ENCODE measurements at regions not wholly inside any gene's neighbourhood (a gene's known extent, or its start where the extent isn't known, plus 50 kb on each side); places are given as distances from the start of the nearest gene placed in this dataset.
"Not testable (repeated sequence)": the region's sequence is repeated elsewhere in the genome, so short reads cannot be mapped to it uniquely, and the experiment has no call there.

GRCh38 chr5:159576902-159577301, 246.6 kb upstream of the IL12B start:
- no peak overlapping the region for H3K4me3 ChIP-seq (ENCODE audit: low read depth, low read length)

GRCh38 chr5:159581502-159582249, 251.4 kb upstream of the IL12B start:
- H3K4me3 ChIP-seq (ENCODE audit: low read depth, low read length): no peak overlapping the region

GRCh38 chr5:159582756-159583541, 252.7 kb upstream of the IL12B start:
- H3K4me3 ChIP-seq (ENCODE audit: low read depth, low read length): no peak overlapping the region

DNA sequence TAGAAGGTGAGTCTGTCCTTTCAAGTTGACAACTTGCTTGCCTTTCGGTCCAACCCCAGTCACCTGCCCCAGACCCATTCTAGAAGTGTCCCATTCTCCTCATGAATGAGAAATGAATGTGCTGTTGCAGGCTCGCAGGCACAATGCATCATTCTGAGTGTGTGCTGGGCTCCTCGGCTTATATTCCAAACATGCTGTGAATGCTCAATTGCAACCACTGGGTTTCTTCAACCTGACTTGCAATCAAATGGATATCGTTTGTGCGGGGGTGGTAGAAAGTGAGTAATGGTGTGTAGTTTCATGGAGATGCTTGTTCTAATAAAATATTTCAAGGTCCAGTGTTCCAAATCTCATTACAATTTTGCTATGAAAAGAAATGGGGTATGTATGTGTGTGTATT, 256.6 kb upstream of the IL12B start:
- H3K4me3 ChIP-seq (ENCODE audit: low read depth, low read length): no peak overlapping the region

DNA sequence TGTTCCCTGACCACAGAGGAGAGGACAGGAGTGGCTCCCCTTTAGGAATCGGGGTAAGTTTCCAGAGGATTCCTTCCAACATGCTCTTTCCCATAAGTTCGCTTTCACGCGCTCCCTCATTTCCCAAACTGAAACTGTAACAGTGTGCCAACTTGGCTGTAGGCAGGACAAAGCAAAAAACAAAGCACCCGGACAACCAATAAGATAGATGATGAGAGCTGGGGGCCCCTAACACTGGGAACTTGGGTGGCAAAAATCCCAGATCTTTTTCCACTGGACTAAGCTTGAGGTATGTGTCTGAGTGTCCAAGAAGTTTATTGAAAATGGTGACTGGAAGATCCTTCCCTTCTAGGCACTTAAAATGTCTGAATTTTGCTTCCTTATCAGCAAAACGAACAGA, 258.7 kb upstream of the IL12B start:
- no peak overlapping the region for H3K4me3 ChIP-seq (ENCODE audit: low read depth, low read length)

GRCh38 chr5:159593518-159594073, 263.3 kb upstream of the IL12B start:
- H3K4me3 ChIP-seq (ENCODE audit: low read depth, low read length): no peak overlapping the region

GRCh38 chr5:159595561-159595960, 265.3 kb upstream of the IL12B start:
- H3K4me3 ChIP-seq (ENCODE audit: low read depth, low read length): not testable (repeated sequence)

- H3K4me3 ChIP-seq (ENCODE audit: low read depth, low read length): no peak overlapping the region
Measured at GRCh38 chr5:159601216-159601615, 270.9 kb upstream of the IL12B start.

GRCh38 chr5:159602434-159602833, 272.1 kb upstream of the IL12B start:
- no peak overlapping the region for H3K4me3 ChIP-seq (ENCODE audit: low read depth, low read length)

- H3K4me3 ChIP-seq (ENCODE audit: low read depth, low read length): no peak overlapping the region
Measured at GRCh38 chr5:159605585-159605984, 275.3 kb upstream of the IL12B start.

- no peak overlapping the region for H3K4me3 ChIP-seq (ENCODE audit: low read depth, low read length)
Measured at GRCh38 chr5:159609359-159609758, 279.1 kb upstream of the IL12B start.

- no peak overlapping the region for H3K4me3 ChIP-seq (ENCODE audit: low read depth, low read length)
Measured at GRCh38 chr5:159610966-159611579, 280.8 kb upstream of the IL12B start.

DNA sequence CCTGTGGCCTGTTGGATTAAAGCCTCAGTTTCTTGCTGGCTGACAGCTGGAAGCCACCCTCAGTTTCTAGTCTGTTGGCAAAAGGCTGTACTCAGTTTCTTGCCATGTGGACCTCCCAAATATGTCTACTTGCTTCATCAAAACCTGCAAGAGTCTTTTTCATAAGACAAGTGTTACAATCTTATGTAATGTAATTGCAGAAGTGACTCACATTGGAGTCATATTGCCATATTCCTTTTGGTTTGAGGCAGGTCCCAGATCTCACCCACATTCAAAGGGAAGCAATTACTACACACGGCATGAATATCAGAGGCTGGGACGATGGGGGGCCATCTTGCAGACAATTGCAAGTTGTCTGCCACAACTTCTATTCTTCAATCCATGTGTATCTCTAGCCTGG, 286.7 kb upstream of the IL12B start:
- no peak overlapping the region for H3K4me3 ChIP-seq (ENCODE audit: low read depth, low read length)

- H3K4me3 ChIP-seq (ENCODE audit: low read depth, low read length): no peak overlapping the region
Measured at GRCh38 chr5:159619826-159620225, 289.5 kb upstream of the IL12B start.

GRCh38 chr5:159620853-159621540, 290.7 kb upstream of the IL12B start:
- H3K4me3 ChIP-seq (ENCODE audit: low read depth, low read length): no peak overlapping the region

DNA sequence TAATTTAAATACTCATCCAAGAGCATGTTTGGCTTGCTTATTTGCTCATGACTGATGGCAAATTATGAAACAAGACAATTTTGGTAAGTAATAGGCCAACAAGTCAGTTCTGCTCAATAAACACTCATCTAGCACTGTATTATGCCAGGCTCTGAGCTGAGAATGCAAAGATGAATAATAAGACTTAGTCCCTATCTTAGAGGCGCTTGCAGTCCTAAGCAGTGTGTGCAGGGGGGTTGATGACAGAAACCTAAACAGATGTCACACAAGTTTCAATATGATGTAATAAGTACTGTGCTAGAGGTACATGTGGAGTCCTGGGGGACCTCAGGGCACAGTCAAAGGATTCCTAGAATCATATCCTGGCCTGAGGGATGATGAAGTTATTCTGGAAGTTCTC, 287.6 kb upstream of the ADRA1B start:
- no peak overlapping the region for H3K4me3 ChIP-seq (ENCODE audit: low read depth, low read length)

DNA sequence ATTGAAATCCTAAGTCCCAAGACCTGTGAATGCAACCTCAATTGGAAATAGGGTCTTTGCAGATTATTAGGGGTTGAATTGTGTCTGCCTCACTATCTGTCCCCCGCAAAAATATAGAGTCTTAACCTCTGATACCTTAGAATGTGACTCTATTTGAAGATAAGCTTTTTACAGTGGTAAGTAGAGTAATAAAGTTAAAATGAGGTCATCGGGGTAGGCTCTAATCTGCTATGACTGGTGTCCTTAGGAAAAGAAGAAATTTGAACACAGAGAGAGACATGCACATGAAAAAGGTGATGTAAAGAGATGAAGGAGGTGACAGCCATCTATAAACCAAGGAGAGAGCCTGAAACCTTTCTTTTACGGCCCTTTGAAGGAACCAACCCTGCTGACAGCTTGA, 287.1 kb upstream of the ADRA1B start:
- H3K4me3 ChIP-seq (ENCODE audit: low read depth, low read length): no peak overlapping the region

DNA sequence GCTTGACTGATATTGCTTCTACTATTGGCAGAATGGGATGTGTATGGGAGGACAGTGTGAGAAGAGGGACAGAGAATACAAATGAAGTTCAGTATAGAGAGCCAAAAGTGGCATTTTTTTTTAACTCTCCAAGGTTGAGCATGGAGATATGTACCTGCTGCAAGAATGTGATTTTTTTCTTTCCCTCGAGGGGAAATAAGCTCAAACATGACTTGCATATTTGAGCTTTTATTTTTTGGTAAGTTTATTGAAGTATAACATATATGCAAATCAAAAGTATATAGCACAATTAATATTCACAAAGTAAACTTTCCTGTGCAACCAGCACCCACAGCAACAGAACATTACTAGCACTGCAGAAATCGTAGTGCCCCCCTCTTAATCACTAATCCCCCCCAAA, 285.7 kb upstream of the ADRA1B start:
- no peak overlapping the region for H3K4me3 ChIP-seq (ENCODE audit: low read depth, low read length)

- no peak overlapping the region for H3K4me3 ChIP-seq (ENCODE audit: low read depth, low read length)
Measured at GRCh38 chr5:159631001-159631400, 285.3 kb upstream of the ADRA1B start.

DNA sequence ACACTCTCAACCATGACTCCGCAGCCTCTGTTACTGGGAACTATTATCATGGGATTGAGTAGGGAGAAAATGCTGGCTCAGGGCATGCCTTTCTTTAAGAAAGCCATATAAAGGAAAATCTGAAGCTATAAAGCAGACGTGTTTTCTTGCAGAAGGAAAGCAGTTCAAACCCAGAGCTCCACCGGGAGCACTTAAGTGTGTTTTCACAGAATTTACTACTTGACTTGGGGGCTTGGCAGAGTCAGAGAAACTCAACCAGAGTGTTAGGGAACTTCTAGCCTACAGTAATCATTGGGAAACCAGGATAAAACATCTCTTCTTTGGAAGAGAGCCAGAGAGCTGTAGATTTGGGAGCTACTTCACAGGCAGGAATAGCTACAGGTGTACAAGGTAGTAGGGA, 283.4 kb upstream of the ADRA1B start:
- H3K4me3 ChIP-seq (ENCODE audit: low read depth, low read length): no peak overlapping the region

DNA sequence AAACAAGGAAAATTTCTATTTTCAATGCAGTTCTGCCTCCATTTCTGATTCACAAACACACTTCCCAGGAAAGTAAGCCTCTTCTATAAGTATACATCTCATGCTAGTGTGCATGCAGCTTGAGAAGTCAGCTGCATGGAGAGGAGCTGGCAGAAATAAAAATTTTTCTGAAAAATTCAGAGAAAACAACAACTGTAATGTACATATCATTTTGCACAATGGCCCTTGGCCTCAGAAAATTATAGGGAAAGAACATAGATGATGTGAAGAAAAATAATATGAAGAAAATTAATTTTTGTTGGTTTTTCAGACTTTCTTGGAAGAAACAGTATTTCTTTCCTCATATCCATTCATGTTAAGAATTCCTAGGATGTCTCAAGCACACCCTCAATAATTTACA, 277.8 kb upstream of the ADRA1B start:
- no peak overlapping the region for H3K4me3 ChIP-seq (ENCODE audit: low read depth, low read length)
